Body of pancreas (tissue), 4 donors: ENCODE measurements at regions not wholly inside any gene's neighbourhood (a gene's known extent, or its start where the extent isn't known, plus 50 kb on each side); places are given as distances from the start of the nearest gene placed in this dataset.

Experiments used
- CTCF ChIP-seq, 7 experiments: fragments of 450-650 bp in 4 of 7; fragments of 200-600 bp in 3 of 7; sonication (generic) in 3 of 7; IDR thresholded peaks; one replicate each; pipeline ENCODE4 v1.5.1; 2016 to 2019; ENCODE audit warnings: antibody characterized with exemption in 7 of 7
- POLR2A ChIP-seq, 3 donors: fragments of 450-650 bp; IDR thresholded peaks; one replicate each; pipeline ENCODE4 v1.6.1; 2016; ENCODE audit warnings: antibody characterized with exemption in 3 of 3, mild to moderate bottlenecking in 2 of 3

- no peak for TF ChIP-seq CTCF (IDR thresholded peaks at IDR 0.05)
- TF ChIP-seq POLR2A (IDR thresholded peaks at IDR 0.05) = no peak
Observed at GRCh38 chr6:130776287-130776925, 50.8 kb upstream of the SMLR1 start.
